OCI-LY1 (cell line): ENCODE measurements at regions not wholly inside any gene's neighbourhood (a gene's known extent, or its start where the extent isn't known, plus 50 kb on each side); places are given as distances from the start of the nearest gene placed in this dataset.

Experiments
- H2AFZ ChIP-seq: fragments of 200-600 bp; sonication (generic), shearing (Covaris generic); 2 replicates; pipeline ENCODE4 v1.6.0; 2014; ENCODE audit warnings: antibody characterized with exemption, mild to moderate bottlenecking, low read length
- H3F3A ChIP-seq: fragments of 200-600 bp; sonication (generic), shearing (Covaris generic); 2 replicates; pipeline ENCODE4 v1.6.0; 2014; ENCODE audit warnings: mild to moderate bottlenecking, antibody characterized with exemption, low read length, moderate library complexity; ENCODE audit not compliant: insufficient read depth
- H3K27ac ChIP-seq: fragments of 200-600 bp; sonication (generic); 2 replicates; pipeline ENCODE4 v1.5.1; 2014; ENCODE audit warnings: low read length, mixed run types, mild to moderate bottlenecking, low read depth; ENCODE audit not compliant: poor library complexity, severe bottlenecking
- H3K27me3 ChIP-seq: fragments of 200-600 bp; sonication (generic); 2 replicates; pipeline ENCODE4 v1.6.0; 2014; ENCODE audit warnings: antibody characterized with exemption, mild to moderate bottlenecking, low read length, moderate library complexity; ENCODE audit not compliant: insufficient read depth
- H3K36me3 ChIP-seq: fragments of 200-600 bp; sonication (generic); 2 replicates; pipeline ENCODE4 v1.6.1; 2014; ENCODE audit warnings: mild to moderate bottlenecking, antibody characterized with exemption, low read length, moderate library complexity, mixed read lengths; ENCODE audit not compliant: insufficient read depth
- H3K4me1 ChIP-seq: fragments of 200-600 bp; sonication (generic); 2 replicates; pipeline ENCODE4 v1.5.1; 2014; ENCODE audit warnings: mild to moderate bottlenecking, low read length, moderate library complexity; ENCODE audit not compliant: insufficient read depth, severe bottlenecking
- H3K4me2 ChIP-seq: fragments of 200-600 bp; sonication (generic), shearing (Covaris generic); 2 replicates; pipeline ENCODE4 v1.6.1; 2014; ENCODE audit warnings: low read length
- H3K4me3 ChIP-seq: fragments of 200-600 bp; sonication (generic); 2 replicates; pipeline ENCODE4 v1.5.1; 2014; ENCODE audit warnings: low read length, low read depth, mild to moderate bottlenecking, mixed read lengths; ENCODE audit not compliant: poor library complexity, severe bottlenecking
- H3K79me2 ChIP-seq: fragments of 200-600 bp; shearing (Covaris generic); 2 replicates; pipeline ENCODE4 v1.6.1; 2016; ENCODE audit warnings: mixed run types, low read length, mixed read lengths; ENCODE audit not compliant: insufficient read depth
- H3K9ac ChIP-seq: fragments of 200-600 bp; sonication (generic), shearing (Covaris generic); 2 replicates; pipeline ENCODE4 v1.6.1; 2014; ENCODE audit warnings: mild to moderate bottlenecking, low read length, mixed read lengths
- H3K9me2 ChIP-seq: fragments of 200-600 bp; sonication (generic), shearing (Covaris generic); 2 replicates; pipeline ENCODE4 v1.6.1; 2014; ENCODE audit warnings: low read depth, mild to moderate bottlenecking, low read length, mixed read lengths
- H3K9me3 ChIP-seq: fragments of 200-600 bp; shearing (Covaris generic); 2 replicates; pipeline ENCODE4 v1.6.1; 2014; ENCODE audit warnings: low read length, mixed read lengths
- H4K20me1 ChIP-seq: fragments of 200-600 bp; sonication (generic), shearing (Covaris generic); 2 replicates; pipeline ENCODE4 v1.6.0; 2016; ENCODE audit warnings: mild to moderate bottlenecking, low read length; ENCODE audit not compliant: insufficient read depth
- CTCF ChIP-seq: fragments of 200-600 bp; sonication (generic), shearing (Covaris generic); IDR thresholded peaks from 2 replicates; pipeline ENCODE4 v1.5.1; 2017; ENCODE audit warnings: mild to moderate bottlenecking, antibody characterized with exemption, low read length, moderate library complexity, mixed read lengths
- EZH2 ChIP-seq: fragments of 200-600 bp; sonication (generic), shearing (Covaris generic); IDR thresholded peaks from 2 replicates; pipeline ENCODE4 v1.8.0; 2017; ENCODE audit warnings: borderline replicate concordance, mixed run types, mild to moderate bottlenecking, antibody characterized with exemption, low read length, moderate library complexity, mixed read lengths

DNA sequence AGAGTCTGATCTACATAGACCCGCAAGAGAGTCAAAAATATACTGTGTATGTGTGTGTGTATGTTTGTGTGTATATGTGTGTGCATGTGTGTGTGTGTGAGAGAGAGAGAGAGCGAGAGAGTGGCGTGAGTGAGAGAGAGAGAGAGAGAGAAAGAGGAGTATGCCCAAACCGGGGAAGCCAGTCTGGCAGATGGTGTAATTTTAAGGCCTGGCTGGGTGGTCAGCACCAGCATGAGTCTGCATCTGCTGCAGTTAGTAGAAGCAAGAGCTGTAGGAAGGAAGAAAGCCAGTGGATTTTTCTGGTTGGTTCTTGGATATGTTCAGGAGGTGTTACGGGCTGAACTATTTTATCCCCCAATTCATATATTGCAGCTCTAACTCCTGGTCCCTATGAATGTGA is 75.2 kb downstream of the ACTBL2 start:
- no peak overlapping the region for H3K27ac ChIP-seq
- no peaks in the 10 kb centered on the region for H3K79me2 ChIP-seq
- no peaks in the 10 kb centered on the region for H3K36me3 ChIP-seq
- H4K20me1 ChIP-seq: no peaks in the 10 kb centered on the region
- no peak overlapping the region for H2AFZ ChIP-seq
- H3K4me1 ChIP-seq: no peaks in the 10 kb centered on the region
- no peak overlapping the region for H3K9ac ChIP-seq
- no peak overlapping the region for H3K4me2 ChIP-seq
- H3K9me3 ChIP-seq: no peaks in the 10 kb centered on the region
- TF ChIP-seq EZH2 (no peak), CTCF (no peak)
- no peaks in the 10 kb centered on the region for H3F3A ChIP-seq
- no peaks in the 10 kb centered on the region for H3K27me3 ChIP-seq
- no peak overlapping the region for H3K4me3 ChIP-seq
- H3K9me2 ChIP-seq: no peaks in the 10 kb centered on the region

DNA sequence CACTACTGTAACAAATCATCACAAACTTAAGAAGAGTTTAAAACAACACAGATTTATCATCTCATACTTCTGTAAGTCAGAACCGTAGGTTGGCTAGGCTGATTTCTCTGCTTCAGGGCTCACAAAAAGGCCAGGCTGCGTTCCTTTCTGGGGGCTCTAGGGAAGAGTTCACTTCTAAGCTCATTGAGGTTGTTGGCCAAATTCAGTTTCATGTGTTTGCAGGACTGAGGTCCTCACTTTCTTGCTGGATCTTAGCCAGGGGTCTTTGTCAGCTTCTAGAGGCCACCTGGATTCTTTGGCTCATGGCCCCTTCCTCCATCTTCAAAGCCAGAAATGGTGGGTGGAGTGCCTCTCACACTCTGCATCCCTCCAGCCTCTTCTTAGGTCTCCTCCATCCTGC is 76.0 kb downstream of the ACTBL2 start:
- Histone ChIP-seq H3K4me1 (no peaks in the 10 kb centered on the region), H3F3A (no peaks in the 10 kb centered on the region), H3K9ac (no peak overlapping the region), H3K9me3 (no peaks in the 10 kb centered on the region), H3K27ac (no peak overlapping the region), H3K27me3 (no peaks in the 10 kb centered on the region), H3K36me3 (no peaks in the 10 kb centered on the region), H3K4me3 (no peak overlapping the region), H2AFZ (no peak overlapping the region), H3K4me2 (no peak overlapping the region), H3K9me2 (no peaks in the 10 kb centered on the region), H3K79me2 (no peaks in the 10 kb centered on the region), H4K20me1 (no peaks in the 10 kb centered on the region)
- no peak for TF ChIP-seq EZH2
- no peak for TF ChIP-seq CTCF

GRCh38 chr5:57405984-57406383 is 76.6 kb downstream of the ACTBL2 start:
- H3K9me2 ChIP-seq: no peaks in the 10 kb centered on the region
- no peak overlapping the region for H3K4me3 ChIP-seq
- no peak overlapping the region for H3K27ac ChIP-seq
- no peak overlapping the region for H2AFZ ChIP-seq
- no peaks in the 10 kb centered on the region for H3K79me2 ChIP-seq
- no peak overlapping the region for H3K9ac ChIP-seq
- no peaks in the 10 kb centered on the region for H3K4me1 ChIP-seq
- H3K4me2 ChIP-seq: no peak overlapping the region
- no peaks in the 10 kb centered on the region for H4K20me1 ChIP-seq
- TF ChIP-seq CTCF (no peak), EZH2 (no peak)
- H3F3A ChIP-seq: no peaks in the 10 kb centered on the region
- H3K36me3 ChIP-seq: no peaks in the 10 kb centered on the region
- H3K27me3 ChIP-seq: no peaks in the 10 kb centered on the region
- no peaks in the 10 kb centered on the region for H3K9me3 ChIP-seq
